ENCODE measurements at regions not wholly inside any gene's neighbourhood (a gene's known extent, or its start where the extent isn't known, plus 50 kb on each side); places are given as distances from the start of the nearest gene placed in this dataset.

DNA sequence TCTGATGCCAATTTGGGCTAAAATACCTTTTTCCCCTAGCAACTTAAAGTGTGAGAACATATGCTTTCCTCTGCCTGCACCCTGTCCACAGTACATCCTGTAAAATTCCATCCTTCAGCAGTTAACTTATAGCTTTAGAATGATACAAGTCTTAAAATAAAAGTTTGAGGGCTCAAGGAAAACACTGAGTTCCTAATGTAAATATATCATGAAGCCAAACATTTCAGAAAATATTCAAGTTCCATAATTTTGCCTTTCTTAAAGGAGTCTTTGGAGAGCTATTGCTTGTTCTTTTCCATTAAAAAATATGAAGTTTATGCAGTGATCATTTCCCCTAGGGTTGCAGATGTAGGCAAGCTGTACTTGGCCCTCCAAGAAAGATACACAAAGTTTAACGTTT is 303.8 kb downstream of the COL12A1 start:
- no peak for TF ChIP-seq POLR2A (IDR thresholded peaks at IDR 0.05)
- TF ChIP-seq, protein P1, sequence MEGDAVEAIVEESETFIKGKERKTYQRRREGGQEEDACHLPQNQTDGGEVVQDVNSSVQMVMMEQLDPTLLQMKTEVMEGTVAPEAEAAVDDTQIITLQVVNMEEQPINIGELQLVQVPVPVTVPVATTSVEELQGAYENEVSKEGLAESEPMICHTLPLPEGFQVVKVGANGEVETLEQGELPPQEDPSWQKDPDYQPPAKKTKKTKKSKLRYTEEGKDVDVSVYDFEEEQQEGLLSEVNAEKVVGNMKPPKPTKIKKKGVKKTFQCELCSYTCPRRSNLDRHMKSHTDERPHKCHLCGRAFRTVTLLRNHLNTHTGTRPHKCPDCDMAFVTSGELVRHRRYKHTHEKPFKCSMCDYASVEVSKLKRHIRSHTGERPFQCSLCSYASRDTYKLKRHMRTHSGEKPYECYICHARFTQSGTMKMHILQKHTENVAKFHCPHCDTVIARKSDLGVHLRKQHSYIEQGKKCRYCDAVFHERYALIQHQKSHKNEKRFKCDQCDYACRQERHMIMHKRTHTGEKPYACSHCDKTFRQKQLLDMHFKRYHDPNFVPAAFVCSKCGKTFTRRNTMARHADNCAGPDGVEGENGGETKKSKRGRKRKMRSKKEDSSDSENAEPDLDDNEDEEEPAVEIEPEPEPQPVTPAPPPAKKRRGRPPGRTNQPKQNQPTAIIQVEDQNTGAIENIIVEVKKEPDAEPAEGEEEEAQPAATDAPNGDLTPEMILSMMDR (IDR thresholded peaks at IDR 0.05), result no peak
